HG03342 (cell line): ENCODE measurements at regions not wholly inside any gene's neighbourhood (a gene's known extent, or its start where the extent isn't known, plus 50 kb on each side); places are given as distances from the start of the nearest gene placed in this dataset.
"Not testable (repeated sequence)": the region's sequence is repeated elsewhere in the genome, so short reads cannot be mapped to it uniquely, and the experiment has no call there.

Experiments
- ATAC-seq: cut with Tn5 transposase; IDR thresholded peaks from one replicate; pipeline ENCODE4 v1.9.1; 2021; ENCODE audit warnings: mild to moderate bottlenecking, moderate library complexity; ENCODE audit not compliant: unreplicated experiment

- ATAC-seq = no peak
These were observed 349.7 kb upstream of the SLC7A11 start for GRCh38 chr4:138591808-138592207.

- ATAC-seq = no peak
These were observed 346.4 kb upstream of the SLC7A11 start for GRCh38 chr4:138588501-138588900.

DNA sequence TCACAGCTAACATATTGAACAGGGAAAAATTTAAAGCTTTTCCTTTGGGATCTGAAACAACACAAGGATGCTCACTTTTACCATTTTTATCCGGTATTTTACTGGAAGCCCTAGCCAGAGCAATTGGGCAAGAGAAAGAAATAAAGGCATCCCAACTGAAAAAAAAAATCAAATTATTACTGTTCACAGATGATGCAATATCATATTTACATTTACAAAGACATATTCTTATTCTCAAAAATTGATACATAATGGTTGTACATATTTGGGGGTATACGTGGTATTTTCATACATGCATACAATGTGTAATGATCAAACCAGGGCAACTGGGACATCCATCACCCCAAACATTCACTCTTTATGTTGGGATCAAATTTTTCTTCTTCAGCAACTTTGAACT lies 337.0 kb upstream of the SLC7A11 start:
- ATAC-seq = no peak

DNA sequence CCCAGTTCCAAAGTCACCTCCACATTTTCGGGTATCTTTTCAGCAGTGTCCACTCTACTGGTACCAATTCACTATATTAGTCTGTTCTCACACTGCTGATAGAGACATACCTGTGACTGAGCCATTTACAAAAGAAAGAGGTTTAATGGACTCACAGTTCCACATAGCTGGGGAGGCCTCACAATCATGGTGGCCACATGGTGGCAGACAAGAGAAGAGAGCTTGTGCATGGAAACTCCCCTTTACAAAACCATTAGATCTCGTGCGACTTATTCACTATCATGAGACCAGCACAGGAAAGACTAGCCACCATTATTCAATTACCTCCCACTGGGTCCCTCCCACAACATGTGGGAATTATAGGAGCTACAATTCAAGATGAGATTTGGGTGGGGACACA lies 335.7 kb upstream of the SLC7A11 start:
- not testable (repeated sequence) for ATAC-seq

- no peak for ATAC-seq
These were observed 335.0 kb upstream of the SLC7A11 start for GRCh38 chr4:138577145-138577544.

GRCh38 chr4:138576684-138577083 lies 334.5 kb upstream of the SLC7A11 start:
- peak; percentile 48 for ATAC-seq

DNA sequence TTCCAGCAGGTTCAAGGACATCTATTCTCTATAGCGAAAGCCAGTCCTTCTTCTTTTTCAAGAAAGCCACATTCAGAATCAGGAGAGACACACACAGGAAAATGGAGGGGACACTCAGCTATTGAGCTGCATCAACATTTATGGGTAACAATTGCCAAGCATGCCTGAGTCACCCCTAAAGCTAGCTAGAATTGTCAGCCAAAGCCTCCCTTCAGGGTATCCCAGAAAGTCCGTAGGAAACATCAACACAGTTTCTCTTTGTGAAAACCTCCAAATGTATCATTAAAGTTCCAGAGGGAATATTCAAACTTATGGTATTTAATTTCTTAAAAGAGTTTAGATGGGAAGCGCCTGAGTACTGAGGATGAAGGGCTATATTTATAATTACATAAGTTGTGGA lies 331.1 kb upstream of the SLC7A11 start:
- ATAC-seq = no peak

DNA sequence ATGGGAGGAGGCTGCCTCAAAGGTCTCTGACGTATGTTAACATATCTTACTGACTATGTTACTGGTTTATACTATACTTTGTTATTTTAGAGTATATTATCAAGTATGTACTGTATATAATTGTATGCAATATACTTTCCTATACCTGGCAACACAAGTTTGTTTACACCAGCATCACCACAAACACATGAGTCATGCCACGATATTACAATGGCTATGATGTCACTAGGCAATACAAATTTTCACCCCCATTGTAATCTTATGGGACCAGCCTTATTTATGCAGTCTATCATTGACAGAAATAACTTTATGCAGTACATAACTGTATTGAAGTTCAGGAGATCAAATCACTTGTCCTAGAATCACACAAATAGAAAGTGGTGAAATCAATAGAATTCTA lies 329.9 kb upstream of the SLC7A11 start:
- no peak for ATAC-seq

- ATAC-seq = no peak
These were observed 325.5 kb upstream of the SLC7A11 start for GRCh38 chr4:138567696-138568095.

DNA sequence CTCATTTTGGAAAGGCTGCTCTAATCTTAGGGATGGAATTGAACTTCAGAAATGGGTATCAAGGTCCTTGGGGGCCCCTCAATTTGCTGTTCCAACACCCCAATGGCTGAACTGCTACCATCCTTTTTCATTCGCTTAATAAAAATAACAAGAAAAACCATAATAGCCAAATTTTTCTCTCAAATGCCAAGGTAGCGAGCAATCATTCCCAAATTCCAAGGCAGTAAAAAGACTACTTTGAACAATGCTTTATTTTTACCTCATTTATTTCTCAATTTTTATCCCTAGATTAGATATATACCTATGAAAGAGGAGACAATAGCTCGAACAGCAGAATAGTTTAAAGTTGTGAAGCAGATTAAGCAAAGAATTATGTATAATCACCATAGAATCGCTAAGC lies 323.4 kb upstream of the SLC7A11 start:
- no peak for ATAC-seq

- ATAC-seq = peak; percentile 82
These were observed 320.4 kb upstream of the SLC7A11 start for GRCh38 chr4:138562544-138562991.

DNA sequence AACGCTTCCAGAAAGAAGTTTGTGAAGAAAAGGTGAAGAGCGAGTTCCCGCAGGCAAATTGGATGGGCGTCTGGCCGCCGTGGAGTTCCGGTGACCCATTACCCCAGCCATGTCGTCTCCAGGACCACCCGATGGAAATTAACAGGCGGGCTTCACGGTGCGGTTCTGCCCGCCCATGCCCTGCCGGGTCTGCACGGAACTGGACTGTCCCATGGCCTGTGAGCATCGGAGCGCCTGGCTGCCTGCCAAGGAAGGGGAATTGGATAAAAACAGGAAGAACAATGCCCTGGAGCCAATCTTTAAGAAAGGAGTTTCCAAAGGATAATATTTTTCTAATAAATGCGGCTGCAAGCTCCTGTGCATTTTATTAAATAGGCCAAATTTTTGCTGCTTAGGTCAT lies 319.8 kb upstream of the SLC7A11 start:
- no peak for ATAC-seq

- no peak for ATAC-seq
These were observed 319.2 kb upstream of the SLC7A11 start for GRCh38 chr4:138561276-138561880.

DNA sequence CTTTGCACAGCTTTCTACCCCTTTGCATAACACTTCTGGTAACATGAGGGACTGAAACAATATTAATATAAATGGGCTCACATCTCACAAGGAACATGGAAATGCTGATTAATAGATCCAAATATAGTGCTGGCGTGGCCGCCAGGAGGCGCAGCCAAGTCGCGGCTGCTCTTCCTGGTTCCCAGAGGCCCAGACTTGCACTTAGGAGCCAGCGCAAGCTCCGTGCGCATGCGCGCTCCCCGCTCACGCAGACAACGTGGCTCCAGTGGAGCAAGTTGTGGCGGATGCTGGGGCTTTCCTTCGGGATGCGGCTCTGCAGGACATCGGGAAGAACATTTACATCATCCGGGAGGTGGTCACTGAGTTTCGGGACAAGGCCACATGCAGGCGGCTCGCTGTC lies 318.3 kb upstream of the SLC7A11 start:
- no peak for ATAC-seq

DNA sequence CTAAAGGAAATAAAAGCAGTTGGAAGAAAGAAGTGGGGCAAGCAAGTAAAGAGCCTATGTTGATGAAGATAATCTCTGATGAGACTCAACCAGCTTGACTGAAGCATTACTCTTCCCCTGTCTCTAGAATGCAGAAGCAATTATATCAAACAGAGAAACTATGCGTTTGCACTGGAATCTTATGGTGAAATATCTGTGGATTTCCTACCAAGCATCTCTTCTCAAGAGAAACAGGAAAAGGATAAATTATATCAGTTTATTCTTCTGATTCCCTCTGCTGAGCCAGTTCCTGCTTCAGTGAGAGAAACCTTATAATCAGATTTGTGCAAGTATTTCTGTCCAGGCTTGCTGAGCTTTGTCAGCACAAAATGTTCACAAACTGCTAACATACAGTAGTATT lies 316.7 kb upstream of the SLC7A11 start:
- ATAC-seq = no peak

GRCh38 chr4:138555584-138555983 lies 313.4 kb upstream of the SLC7A11 start:
- ATAC-seq = peak; percentile 90

DNA sequence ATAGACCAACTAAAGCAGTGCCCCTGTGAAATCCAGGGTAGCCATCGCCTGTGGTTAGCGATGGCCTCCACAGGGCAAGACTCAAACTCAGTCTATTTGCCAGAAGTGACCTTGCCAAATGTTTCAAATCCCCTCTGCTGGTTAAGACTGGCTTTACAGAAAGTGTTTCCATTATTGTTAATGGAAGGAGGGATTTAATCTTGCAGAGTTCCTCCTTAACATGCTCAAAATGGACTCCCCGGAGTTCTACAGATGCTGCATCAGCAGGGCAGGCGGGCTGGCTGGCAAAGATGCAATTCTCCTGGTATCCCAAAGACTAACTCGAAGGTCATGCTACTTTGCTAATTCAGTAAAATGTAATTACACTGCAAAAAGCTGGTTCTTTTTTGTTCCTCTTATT lies 313.0 kb upstream of the SLC7A11 start:
- ATAC-seq = no peak

- no peak for ATAC-seq
These were observed 311.1 kb upstream of the SLC7A11 start for GRCh38 chr4:138553001-138553845.

DNA sequence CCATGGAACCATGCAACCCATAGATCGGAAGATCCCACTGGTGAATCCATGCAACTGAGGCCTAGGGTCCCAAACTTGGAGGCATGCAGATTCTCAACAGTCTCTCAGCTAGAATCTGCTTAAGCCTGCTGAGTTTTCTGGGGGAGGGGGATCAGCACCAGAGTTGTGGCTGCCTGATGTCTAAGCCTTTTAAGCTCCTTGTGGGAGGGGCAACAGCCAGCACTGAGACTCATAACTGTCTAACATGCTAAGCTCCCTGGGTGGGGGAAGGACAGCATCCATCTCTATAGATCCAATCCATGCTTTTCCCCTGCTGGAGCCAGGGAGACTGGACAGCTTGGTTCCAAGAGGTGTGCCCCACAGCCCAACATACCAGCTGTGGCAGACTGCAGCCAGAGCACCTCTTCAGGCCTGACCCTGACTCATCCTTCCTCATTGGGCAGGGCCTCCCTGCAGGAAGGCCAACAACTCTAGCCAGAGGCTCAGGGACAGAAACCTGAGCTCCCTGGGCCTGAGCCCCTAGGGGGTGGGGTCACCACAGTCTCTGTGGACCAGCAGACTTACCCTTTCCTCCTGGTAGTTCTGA lies 300.1 kb upstream of the SLC7A11 start:
- no peak for ATAC-seq

DNA sequence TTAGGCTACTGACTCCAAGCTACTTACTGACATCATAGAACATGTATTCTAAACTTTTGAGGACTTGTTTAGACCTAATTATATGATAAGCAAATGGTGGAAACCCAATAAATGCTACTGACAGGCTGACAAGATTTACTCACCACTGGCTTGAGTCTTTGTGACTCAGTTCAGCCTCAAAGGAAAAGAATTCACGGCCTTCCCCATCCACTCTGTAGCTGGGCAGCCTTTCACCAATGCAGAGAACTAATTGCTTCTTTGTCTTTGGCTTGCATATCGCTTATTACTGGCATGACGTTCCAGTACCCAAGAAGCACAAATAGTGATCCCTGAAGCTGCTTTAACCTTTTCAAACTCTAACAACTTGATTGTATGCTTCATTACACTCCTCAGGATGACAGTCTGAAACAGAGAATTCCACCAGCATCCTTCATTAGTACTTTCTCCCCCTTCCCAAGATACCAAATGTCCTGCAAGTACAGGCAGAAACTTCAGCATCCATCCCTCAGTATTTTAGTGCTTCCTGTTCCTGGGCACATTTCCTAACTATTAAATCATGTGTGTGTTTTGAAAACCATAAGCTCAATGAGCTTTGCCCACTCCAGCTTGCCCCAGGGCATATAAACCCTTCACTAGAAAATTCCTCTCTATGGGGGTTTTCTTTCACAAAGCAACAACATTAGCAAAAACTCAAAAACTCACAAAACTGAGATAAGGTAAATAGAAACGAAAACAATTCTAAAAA lies 298.1 kb upstream of the SLC7A11 start:
- ATAC-seq = no peak

GRCh38 chr4:138538743-138539142 lies 296.6 kb upstream of the SLC7A11 start:
- no peak for ATAC-seq
